HG03469 (cell line): ENCODE measurements at regions not wholly inside any gene's neighbourhood (a gene's known extent, or its start where the extent isn't known, plus 50 kb on each side); places are given as distances from the start of the nearest gene placed in this dataset.

ENCODE experiments used
- ATAC-seq: cut with Tn5 transposase; IDR thresholded peaks from one replicate; pipeline ENCODE4 v1.9.1; 2021; ENCODE audit warnings: mild to moderate bottlenecking, moderate library complexity, moderate number of reproducible peaks; ENCODE audit not compliant: unreplicated experiment

DNA sequence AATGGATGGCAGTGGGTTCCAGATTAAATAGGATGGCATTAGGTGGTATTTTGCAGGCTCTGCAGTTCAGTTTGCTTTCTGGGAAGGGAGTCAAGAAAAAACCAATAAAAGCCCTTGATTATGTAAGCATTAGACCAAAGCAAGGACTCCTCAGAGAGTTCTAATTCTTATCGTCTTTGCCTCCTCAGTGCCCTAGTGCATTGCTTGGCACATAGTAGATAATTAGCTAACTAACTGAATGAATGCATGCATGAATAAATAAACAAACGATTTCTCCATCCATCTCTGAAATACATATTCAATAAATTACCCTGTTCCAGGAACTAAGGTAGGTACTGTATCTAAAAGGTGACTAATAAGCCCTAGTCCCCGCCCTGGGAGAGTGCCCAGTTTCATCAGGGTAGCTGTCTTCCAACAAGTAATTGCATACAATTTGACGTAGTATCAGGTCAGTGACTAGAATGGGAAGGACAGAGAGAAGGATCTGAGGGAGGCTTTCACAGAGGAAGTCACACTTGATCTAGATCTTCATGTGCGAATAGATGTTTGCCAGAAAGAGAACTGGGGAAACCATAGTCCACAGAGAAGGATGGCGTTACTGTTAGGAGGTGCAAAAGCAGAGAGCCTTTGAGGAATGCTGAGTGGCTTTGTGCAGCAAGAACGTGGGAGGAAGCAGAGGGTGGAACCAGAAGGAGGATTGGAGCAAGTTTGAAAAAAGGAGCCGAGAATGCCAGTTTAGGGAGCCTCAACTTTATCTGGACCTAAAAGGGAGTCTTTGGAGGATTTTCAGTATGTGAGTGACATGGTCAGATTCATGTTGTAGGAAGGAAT, 111.4 kb downstream of the TBX19 start:
- ATAC-seq, result no peak

DNA sequence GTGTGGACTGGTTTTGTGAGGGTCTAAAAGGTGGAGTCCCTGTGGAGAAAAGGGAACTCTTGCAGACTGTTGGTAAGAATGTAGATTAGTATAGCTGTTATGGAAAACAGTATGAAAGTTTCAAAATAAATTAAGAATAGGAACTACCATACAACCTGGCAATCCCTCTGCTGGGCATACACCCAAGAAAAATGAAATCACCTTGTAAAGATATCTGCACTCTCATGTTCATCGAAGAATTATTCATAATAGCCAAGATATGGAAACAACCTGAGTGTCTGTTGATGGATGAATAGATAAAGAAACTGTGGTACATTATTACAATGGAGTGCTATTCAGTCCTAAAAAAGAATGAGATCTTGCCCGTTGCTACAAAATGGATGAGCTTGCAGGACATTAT, 109.6 kb downstream of the TBX19 start:
- ATAC-seq, result no peak

DNA sequence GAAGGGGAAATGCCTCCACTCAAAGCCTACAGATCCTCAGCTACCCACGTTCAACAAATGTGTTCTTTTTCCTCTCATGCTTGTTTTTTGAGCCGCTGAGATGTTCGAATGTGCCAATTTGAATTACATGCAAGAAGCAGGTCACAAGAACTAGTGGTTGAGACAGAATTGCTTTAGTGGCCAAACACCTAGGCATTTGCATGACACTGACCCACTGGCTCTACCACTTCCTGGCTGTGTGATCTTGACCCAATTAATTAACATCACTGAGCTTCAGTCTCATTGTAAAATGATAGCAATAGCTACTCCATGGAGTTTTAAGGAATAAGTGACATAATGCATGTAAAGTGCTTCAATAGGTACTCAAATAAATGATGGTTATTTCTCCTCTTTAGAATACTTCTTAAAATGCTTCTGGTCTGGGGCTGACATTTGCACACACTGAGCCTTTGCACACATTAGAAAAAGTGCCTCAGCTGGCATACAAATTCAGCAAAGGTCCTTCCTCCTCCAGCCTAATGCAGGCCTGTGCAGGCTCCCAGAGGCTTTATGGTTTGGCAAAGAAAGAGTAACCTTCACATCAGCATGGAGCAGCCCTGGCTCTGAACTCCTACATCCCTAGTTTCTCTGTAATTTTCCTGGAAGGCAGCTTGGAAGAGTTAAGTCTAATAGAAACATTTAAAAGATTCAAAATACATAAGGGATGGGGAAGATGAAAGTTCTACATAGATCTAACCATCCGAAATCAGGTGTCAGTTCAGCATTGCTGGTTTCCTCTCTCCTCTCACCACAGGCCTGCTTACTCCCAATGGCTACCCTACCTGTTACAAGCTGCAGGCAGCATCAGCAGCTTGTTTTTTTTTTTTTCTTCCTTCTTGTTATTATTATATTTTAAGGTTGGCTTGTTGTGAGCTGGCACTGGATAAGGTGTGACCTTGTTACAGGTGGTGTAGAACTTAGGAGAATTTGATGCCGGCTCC, 107.4 kb downstream of the TBX19 start:
- no peak for ATAC-seq

DNA sequence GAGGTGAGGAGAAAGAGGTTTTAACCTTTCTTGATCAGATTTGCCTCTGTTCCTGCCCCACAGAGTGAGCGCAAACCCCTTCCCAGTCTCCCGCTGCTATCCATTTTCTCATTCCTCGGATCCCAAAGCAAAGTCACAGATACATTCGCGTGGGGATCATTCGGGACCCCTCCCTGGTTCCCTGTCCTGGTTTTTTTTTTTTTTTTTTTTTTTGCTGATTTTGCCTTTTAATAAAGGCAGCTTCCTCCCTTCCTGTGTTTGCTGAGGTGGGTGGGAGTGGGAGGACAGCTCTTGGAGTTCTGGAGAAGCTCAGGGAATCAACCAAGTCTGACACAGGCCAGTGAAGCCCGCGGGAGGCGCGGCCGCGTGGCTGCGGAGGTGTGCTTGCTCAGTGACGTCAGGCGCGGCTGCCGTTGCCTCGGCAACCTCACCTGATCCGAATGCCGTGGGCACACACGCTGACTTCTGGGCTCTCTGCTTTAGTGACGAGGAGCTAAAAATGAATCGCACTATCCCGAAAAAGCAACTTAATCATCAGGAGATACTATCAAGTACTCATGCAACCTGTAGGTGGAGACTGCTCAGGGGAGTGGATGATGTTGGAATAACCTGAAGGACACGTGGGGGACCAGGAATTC, 106.4 kb downstream of the TBX19 start:
- no peak for ATAC-seq

DNA sequence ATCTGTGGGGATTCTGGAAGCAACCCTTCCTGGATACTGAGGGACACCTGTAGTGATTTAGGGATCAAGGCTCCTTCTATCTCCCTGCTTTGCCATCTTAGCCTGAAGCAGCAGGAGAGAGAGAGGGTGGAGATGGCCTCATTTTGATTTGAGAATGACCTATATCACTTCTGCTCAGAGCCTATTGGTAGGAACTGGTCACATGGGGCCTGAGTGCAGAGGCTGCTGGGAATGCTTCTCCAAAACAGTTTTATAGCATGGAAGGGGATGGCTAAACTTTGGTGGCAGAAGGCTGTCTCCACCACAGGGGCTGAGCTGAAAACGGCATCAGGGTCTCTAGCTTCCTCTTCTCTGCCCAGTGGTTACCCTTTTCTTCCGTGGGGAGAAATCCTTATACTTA, 105.8 kb downstream of the TBX19 start:
- no peak for ATAC-seq

DNA sequence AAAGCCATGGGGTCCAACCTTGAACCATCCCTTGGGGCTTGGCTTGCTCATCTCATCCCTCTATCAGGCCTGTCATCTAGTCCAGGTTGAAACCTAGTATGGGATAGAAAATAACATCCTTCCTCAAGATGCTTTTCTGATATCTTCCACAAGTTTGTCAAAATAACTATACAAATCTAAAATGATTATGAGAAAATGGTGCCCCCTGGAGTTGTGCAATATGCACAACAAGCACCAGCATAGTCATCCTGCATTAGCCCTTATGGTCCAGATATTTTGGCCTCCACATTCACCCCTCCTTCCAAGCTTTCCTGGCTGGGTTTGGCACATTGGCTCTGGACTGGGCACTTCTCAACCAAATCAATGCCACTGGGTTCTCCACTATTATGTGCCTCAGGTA, 101.2 kb downstream of the TBX19 start:
- no peak for ATAC-seq

DNA sequence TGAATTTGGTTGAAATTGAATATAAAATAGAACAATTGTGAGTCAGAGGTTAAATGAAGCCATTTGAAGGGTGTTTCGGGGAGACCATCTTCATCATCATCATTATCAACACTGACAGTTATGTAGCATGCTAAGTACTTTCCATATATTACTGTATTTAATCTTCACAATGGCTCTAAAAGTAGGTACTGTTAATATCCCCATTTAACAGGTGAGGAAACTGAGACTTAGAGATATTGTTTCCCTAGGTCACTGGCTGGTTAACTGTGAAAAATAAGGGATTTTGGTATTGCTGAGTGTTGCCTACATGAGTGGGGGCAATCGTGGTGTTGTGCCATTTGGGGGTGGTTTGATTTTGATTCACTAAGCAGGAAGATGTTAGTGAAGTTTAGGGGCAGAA, 100.3 kb downstream of the TBX19 start:
- ATAC-seq, result no peak

DNA sequence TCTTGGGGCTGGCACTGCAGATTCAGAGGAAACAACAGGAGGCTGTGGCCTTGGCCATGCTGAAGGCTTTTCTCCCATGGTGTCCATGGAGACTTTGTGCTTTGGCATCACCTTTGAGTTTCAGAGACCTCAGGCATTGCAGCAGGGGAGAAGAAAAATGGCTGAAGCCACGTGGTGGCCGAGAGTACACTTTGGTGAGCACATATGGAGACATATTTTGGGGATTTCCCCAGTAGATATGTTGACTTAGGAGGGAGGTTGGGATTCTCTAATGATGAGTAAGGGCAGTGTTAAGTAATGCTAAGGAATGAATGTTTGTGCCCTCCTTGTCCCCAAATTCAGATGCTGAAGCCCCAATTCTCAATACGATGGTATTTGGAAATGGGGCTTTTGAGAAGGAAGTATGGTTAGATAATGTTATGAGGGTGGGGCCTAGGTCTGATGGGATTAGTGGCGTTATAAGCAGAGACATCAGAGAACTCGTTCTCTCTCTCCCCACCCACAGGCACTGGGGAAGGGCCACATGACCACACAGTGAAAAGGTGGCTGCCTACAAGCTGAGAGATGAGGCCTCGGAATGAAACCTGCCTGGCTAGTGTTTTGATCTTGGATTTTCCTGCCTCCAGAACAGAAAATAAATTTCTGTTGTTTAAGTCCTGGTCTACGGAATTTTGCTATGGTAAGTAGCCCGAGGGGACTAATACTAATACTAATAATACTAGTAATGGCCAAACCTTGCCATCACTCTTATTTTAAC, 98.6 kb downstream of the TBX19 start:
- no peak for ATAC-seq

DNA sequence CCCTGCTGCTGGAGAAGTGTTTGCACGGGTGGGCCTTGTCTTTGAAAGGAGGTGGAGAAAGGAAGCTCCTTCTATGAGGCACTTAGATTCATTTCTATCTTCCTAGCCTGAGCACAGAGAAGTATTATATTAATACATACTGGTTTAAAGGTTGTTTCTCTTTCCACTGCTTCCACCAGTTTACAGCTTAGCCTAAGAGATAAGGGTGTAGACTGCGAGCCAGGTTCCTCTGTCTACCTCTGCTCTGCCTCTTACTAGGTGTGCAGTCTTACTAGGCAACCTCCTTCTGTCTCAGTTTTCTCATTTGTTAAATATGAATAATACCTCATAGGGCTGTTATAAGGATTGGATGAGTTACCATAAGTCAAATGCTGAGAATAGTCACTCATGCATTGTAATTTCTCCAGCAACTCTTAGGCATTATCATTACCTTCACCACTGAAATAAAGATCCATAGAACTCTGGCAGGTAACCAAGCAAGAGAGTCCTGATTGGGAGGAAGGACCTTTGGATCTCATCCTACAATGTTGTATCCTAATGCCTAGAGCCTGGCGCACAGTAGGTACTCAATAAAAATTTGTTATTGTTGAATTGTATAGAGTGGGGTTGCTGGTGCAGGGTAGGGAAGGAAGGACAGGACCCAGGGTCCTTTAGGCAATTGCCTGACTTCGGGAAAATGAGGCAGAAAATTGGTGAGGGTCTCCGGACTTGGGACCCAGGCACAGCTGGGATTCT, 95.1 kb downstream of the TBX19 start:
- ATAC-seq, result no peak

DNA sequence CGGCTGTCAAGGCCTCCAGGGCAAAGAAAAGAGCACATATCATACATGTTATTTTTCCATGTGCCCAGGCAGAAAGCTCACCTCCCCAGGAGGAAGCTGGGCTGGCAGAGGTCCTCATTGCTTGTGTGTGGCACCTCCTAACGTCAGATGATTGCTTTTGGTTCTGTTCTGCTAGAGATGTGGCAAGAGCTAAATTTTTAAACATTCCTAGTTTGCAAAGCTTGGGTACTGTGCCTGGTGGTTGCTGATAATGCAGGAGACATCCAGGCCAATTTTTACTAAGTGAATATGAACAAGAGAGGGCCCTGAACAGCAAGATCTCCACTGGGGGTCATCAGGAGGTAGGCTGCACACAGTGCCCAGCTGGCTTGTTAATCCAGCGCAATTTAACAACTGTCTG, 93.9 kb downstream of the TBX19 start:
- no peak for ATAC-seq

DNA sequence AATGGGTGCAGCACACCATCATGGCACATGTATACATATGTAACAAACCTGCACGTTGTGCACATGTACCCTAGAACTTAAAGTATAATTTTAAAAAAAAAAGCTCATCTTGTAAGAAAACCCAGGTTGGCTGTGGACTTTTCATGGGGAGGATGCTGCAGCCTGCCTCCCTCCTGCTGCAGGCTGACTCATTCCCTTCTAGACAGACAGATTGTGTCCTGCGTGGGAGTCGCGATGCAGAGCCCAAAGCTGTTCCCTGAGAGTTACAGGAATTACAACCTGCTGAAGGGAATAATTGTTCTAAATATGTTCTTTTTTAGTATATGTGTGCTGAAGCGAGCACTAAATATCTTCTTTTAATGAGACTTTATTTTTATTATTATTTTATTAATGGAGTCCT, 93.2 kb downstream of the TBX19 start:
- ATAC-seq, result no peak

DNA sequence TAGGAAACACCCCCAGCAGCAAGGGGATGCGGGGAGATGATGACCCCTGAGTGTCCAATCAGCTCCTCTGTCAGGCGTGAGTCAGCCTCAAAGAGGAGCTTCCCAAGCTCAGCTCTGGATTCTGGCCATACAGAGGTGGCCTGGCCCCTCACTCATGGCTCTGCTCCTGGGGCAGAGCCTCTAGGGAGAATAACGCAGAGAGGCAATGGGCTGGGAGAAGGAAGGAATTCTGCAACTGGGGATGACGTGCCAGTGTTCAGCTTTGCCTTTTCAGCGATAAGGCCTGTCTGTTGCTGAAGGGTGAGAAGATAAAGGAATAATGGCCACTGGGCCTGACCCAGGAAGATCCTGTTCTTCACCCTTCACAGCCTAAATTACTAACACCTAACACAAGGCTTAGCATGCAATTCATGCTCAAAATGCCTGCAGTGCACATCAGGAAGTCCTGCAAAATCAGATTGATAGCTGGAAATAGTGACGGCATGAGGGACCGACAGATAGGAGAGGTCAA, 92.2 kb downstream of the TBX19 start:
- ATAC-seq, result no peak

DNA sequence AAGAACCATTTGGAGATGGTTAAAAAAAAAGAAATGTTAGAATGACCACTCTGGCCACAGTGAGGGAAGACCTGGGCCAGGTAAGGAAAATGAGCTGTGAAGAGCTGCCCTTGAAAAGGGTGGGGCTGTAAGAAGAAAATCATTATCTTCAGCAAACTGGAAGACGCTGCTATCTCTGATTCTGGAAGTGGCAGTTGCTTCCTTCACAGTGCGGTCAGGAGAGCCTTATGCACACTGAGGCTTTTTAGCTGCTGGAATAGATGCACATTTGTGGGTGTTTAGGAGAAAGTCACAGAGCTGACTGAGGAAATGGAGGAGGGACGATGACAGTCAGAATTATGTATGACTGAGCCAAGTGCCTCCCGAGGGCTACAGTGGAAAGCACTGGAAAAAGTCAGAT, 91.6 kb downstream of the TBX19 start:
- no peak for ATAC-seq

DNA sequence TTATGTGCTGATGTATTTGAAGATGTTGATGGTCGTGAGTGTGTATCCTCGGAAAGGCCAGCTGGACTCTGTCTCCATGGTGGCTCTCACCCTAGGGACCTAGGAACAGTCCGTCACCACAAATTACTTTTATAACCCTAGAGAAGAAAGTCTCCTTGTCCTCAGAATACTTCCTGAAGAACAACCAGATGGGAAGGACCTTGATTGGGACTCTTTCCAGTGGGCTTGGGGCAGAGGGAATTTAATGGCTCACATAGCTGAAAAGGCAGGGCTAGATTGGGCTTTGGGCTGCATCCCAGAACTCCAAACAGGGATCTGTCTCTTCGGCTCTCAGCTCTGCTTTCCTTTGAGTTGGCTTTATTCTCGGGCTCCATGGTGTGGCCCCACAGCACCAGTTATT, 90.8 kb downstream of the TBX19 start:
- ATAC-seq, result no peak

DNA sequence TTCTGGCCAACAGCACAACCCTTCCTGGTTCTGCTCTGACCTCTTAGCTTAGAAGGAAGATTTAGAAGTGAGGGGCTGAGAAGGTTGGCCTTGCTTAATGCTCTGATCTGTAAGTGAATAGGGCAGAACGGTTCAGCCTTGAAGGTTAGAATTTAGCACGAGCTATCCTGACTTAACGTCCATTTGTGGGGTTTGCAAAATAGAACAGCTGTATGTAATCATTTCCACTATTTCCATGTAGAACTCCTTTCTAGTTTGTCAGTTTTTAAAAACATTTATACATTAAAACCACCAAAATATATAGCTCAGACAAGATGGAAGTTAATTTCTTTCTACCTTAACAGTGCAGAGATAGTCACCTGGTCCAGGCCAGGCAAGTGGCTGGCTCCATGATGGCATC, 89.9 kb downstream of the TBX19 start:
- ATAC-seq, result no peak

DNA sequence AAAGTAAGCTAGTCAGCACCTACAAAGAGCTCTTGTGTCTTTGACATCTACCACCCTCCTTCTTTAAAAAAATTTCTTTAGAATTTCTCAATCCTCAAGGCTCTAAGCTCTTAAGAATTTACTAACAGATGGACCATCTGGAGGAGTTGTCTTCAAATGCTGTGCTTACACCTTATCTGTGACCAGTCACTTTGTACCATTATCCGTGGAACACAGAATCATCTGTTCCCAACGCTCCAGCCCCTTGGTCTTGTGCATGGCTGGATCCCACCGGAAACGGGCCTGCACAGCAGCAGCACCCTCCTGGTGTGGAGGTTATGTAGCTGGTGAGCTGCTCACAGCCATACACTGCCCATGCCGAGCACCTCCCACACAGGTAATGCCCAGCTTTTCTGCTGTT, 89.0 kb downstream of the TBX19 start:
- no peak for ATAC-seq

DNA sequence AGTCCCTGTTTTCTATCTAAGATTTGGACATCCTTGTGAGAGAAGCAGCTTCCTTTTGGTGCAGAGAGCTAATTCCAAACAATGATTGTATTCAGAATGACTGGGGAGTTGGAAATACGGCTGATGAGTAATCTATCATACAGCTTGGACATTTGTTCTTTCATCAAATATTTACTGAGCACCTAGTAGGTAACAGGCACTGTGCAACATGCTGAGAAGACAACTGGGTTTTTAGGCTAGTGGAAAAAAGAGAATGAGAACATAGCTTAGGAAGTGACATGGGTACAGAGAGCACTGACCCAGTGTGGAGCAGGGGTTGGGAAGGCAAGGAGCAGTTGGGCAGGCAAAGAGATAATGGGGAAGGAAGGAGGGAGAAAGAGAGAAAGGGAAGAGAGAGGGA, 87.5 kb downstream of the TBX19 start:
- ATAC-seq, result no peak

DNA sequence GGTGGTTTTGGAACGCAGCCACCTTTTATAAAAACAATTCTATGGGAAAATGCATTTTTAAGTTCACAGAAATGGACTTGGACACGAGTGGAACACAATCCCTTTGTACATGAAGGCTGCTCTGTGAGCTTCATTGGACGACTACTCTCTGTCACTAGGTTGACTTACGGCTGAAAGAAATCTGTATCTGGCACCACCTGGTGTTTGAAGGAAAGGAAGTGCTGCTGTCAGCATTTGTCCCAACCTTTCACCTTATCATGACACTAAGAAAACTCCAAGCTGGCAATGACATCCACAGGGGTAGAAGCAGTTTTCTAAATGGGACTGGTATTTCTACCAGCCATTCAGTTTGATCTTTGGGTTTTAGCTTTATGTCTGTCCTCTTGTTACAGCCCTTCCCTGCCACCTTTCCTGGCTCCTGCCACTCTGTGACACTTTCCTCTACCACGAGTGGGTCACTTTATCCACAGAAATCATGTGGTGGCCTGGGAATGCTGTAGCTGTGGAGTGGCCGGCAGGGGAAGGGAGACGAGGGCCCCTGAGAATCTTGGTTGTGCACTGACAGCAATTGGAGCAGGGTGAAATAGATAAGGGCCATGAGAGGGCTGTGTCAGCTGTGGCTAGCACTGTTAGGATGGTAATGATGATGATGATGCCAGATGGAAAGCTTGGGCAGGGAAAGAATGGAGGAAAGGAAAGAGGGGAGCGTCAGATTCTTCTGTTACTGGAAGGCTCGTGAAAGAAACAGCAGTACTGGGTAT, 85.2 kb downstream of the TBX19 start:
- no peak for ATAC-seq
